ENCODE measurements at regions not wholly inside any gene's neighbourhood (a gene's known extent, or its start where the extent isn't known, plus 50 kb on each side); places are given as distances from the start of the nearest gene placed in this dataset.

GRCh38 chr20:58014628-58015315 is 213.7 kb downstream of the ANKRD60 start:
- Histone ChIP-seq H3K9me1 (ENCODE audit: insufficient read depth, low read length) (no peaks in the 10 kb centered on the region), H4K91ac (ENCODE audit: insufficient read depth, low read depth, low read length) (no peak overlapping the region), H3K56ac (ENCODE audit: extremely low read depth, insufficient read depth, low read length) (no peak overlapping the region), H3K9me3 (ENCODE audit: control insufficient read depth, insufficient read depth, low read length) (no peaks in the 10 kb centered on the region), H3K14ac (replicated peaks; ENCODE audit: low read depth, low read length) (no peak overlapping the region), H4K5ac (ENCODE audit: low read depth, low read length) (no peak overlapping the region), H2AFZ (replicated peaks; ENCODE audit: low read length, poor library complexity) (no peak overlapping the region), H3K23ac (ENCODE audit: low read depth, low read length) (no peak overlapping the region), H3K4ac (ENCODE audit: low read depth, low read length) (no peak overlapping the region), H2AK9ac (replicated peaks; ENCODE audit: low read depth, low read length, poor library complexity) (no peak overlapping the region), H2BK120ac (ENCODE audit: low read depth, low read length) (no peak overlapping the region), H3K4me2 (ENCODE audit: low read depth, low read length) (no peak overlapping the region), H3K18ac (ENCODE audit: low read depth, low read length) (no peak overlapping the region), H3K4me1 (ENCODE audit: control insufficient read depth, insufficient read depth, low read length) (no peaks in the 10 kb centered on the region), H3K9ac (ENCODE audit: low read depth, low read length) (no peak overlapping the region), H3K4me3 (ENCODE audit: insufficient read depth, low read depth, low read length) (no peak overlapping the region), H3K36me3 (ENCODE audit: control insufficient read depth, insufficient read depth, low read length) (no peaks in the 10 kb centered on the region), H4K20me1 (ENCODE audit: insufficient read depth, low read length) (no peaks in the 10 kb centered on the region), H2AK5ac (ENCODE audit: low read depth, low read length) (no peak overlapping the region), H4K8ac (ENCODE audit: low read depth in 2 of 2, low read length in 2 of 2) (no peak overlapping the region), H3K27ac (ENCODE audit: insufficient read depth, low read length) (no peak overlapping the region), H2BK15ac (ENCODE audit: low read depth, low read length) (no peak overlapping the region), H3K27me3 (ENCODE audit: control insufficient read depth, insufficient read depth, low read length) (no peaks in the 10 kb centered on the region), H2BK20ac (ENCODE audit: low read depth, low read length) (no peak overlapping the region), H3K79me1 (ENCODE audit: low read depth in 1 of 2, low read length in 2 of 2) (no peaks in the 10 kb centered on the region), H2BK5ac (ENCODE audit: low read depth, low read length, poor library complexity, severe bottlenecking) (no peak overlapping the region)
- POLR2A ChIA-PET (ENCODE audit: unreplicated experiment), result no interaction called here
- dilution Hi-C loops (cut with HindIII; ENCODE audit: low sequenced_read_pairs, unreplicated experiment), result no loop called here
- in situ Hi-C loops (cut with MboI; ENCODE audit: low sequenced_read_pairs), result no loop called here
- BruUV-seq (replicated peaks), result no TSS peak
- CTCF ChIA-PET, result no interaction called here
- intact Hi-C loops (cut with micrococcal nuclease), result no loop called here
- ATAC-seq (ENCODE audit: low read depth) (no peak), DNase-seq (no peak)
- no CpG with 5 or more reads among the region's 5 CpGs for WGBS, 2 experiments (ENCODE audit: extremely low coverage in 2 of 2, insufficient read length in 1 of 2)
- TF ChIP-seq MAZ (IDR thresholded peaks at IDR 0.05; ENCODE audit: borderline replicate concordance, low read depth, low read length), result no peak
- TF ChIP-seq RCOR1 (IDR thresholded peaks at IDR 0.05; ENCODE audit: insufficient replicate concordance, low read length), result no peak
- no peak for TF ChIP-seq FOS (IDR thresholded peaks at IDR 0.05; ENCODE audit: low read depth, low read length)
- no peak for TF ChIP-seq RFX5 (IDR thresholded peaks at IDR 0.05; ENCODE audit: low read depth, low read length)
- no peak for TF ChIP-seq CEBPB (IDR thresholded peaks at IDR 0.05; ENCODE audit: low read depth, low read length)
- TF ChIP-seq BHLHE40 (IDR thresholded peaks at IDR 0.05; ENCODE audit: low read depth, low read length), result no peak
- TF ChIP-seq NFE2L2 (IDR thresholded peaks at IDR 0.05; ENCODE audit: low read depth, low read length), result no peak
- TF ChIP-seq USF2 (IDR thresholded peaks at IDR 0.05; ENCODE audit: low read depth, low read length), result no peak
- TF ChIP-seq POLR2A (IDR thresholded peaks at IDR 0.05; ENCODE audit: low read depth, low read length), result no peak
- TF ChIP-seq SMC3 (IDR thresholded peaks at IDR 0.05; ENCODE audit: low read depth, low read length), result no peak
- TF ChIP-seq RAD21 (IDR thresholded peaks at IDR 0.05; ENCODE audit: low read length), result no peak
- no peak for TF ChIP-seq CTCF (conservative IDR thresholded peaks at IDR 0.05; ENCODE audit: low read depth, low read length)
- no peak for TF ChIP-seq CHD1 (IDR thresholded peaks at IDR 0.05; ENCODE audit: low read depth, low read length)
- no peak for TF ChIP-seq ELK1 (IDR thresholded peaks at IDR 0.05; ENCODE audit: borderline replicate concordance, low read depth, low read length)
- no peak for TF ChIP-seq MAFK (IDR thresholded peaks at IDR 0.05; ENCODE audit: low read depth, low read length)
- no peak for TF ChIP-seq MXI1 (IDR thresholded peaks at IDR 0.05; ENCODE audit: borderline replicate concordance, low read depth, low read length)

Data from IMR-90 (cell line).